SK-N-SH treated with all-trans-retinoic acid at 6 μM for 48 hours (cell line): ENCODE measurements at regions not wholly inside any gene's neighbourhood (a gene's known extent, or its start where the extent isn't known, plus 50 kb on each side); places are given as distances from the start of the nearest gene placed in this dataset.

Experiments used
- ATAC-seq: fragments of 200-7000 bp; cut with Tn5 transposase; 3 replicates; pipeline ENCODE4 v1.9.1; 2020; ENCODE audit warnings: mild to moderate bottlenecking, moderate library complexity
- ARNTL ChIP-seq: fragments of 450-650 bp; formaldehyde crosslinking; IDR thresholded peaks from 2 replicates; pipeline ENCODE4 v1.5.0; 2020; ENCODE audit warnings: low read depth, mild to moderate bottlenecking, moderate library complexity, borderline replicate concordance
- BACH2 ChIP-seq: fragments of 250-450 bp; sonication (Bioruptor Pico); IDR thresholded peaks from 2 replicates; pipeline ENCODE4 v1.9.0; 2021; ENCODE audit warnings: mild to moderate bottlenecking, borderline replicate concordance
- CSDC2 ChIP-seq: fragments of 250-450 bp; sonication (Bioruptor Pico); IDR thresholded peaks from 2 replicates; pipeline ENCODE4 v1.5.0; 2020; ENCODE audit warnings: mild to moderate bottlenecking, moderate library complexity
- CSRNP3 ChIP-seq: fragments of 250-450 bp; sonication (Bioruptor Pico); IDR thresholded peaks from 2 replicates; pipeline ENCODE4 v1.5.1; 2021; ENCODE audit warnings: mild to moderate bottlenecking, moderate library complexity
- ESRRG ChIP-seq: fragments of 250-450 bp; sonication (Bioruptor Pico); IDR thresholded peaks from 2 replicates; pipeline ENCODE4 v1.6.1; 2021; ENCODE audit warnings: mild to moderate bottlenecking
- GLIS3 ChIP-seq: fragments of 250-450 bp; sonication (Bioruptor Pico); IDR thresholded peaks from 2 replicates; pipeline ENCODE4 v1.5.0; 2020; ENCODE audit warnings: mild to moderate bottlenecking, moderate library complexity
- ISL1 ChIP-seq: fragments of 250-450 bp; sonication (Bioruptor Pico); IDR thresholded peaks from 2 replicates; pipeline ENCODE4 v2.1.2; 2022; ENCODE audit warnings: mild to moderate bottlenecking, moderate library complexity
- OSR1 ChIP-seq: fragments of 250-450 bp; sonication (Bioruptor Pico); IDR thresholded peaks from 2 replicates; pipeline ENCODE4 v1.8.0; 2022; ENCODE audit warnings: moderate library complexity, mild to moderate bottlenecking, inconsistent platforms
- PATZ1 ChIP-seq: fragments of 250-450 bp; sonication (Bioruptor Pico); IDR thresholded peaks from 2 replicates; pipeline ENCODE4 v1.8.0; 2020; ENCODE audit warnings: mild to moderate bottlenecking, moderate library complexity, borderline replicate concordance
- PPARA ChIP-seq: fragments of 250-450 bp; sonication (Bioruptor Pico); IDR thresholded peaks from 2 replicates; pipeline ENCODE4 v1.5.0; 2020; ENCODE audit warnings: mild to moderate bottlenecking, borderline replicate concordance
- RARB ChIP-seq: fragments of 250-450 bp; sonication (Bioruptor Pico); IDR thresholded peaks from 2 replicates; pipeline ENCODE4 v1.8.0; 2021; ENCODE audit warnings: mild to moderate bottlenecking, moderate library complexity
- SNAI2 ChIP-seq: fragments of 250-450 bp; sonication (Bioruptor Pico); IDR thresholded peaks from 2 replicates; pipeline ENCODE4 v1.5.0; 2020; ENCODE audit warnings: mild to moderate bottlenecking, moderate library complexity
- TCF4 ChIP-seq: fragments of 250-450 bp; sonication (Bioruptor Pico); IDR thresholded peaks from 2 replicates; pipeline ENCODE4 v1.8.0; 2021; ENCODE audit warnings: mild to moderate bottlenecking, moderate library complexity, borderline replicate concordance
- TOX ChIP-seq: fragments of 250-450 bp; sonication (Bioruptor Pico); IDR thresholded peaks from 2 replicates; pipeline ENCODE4 v1.8.0; 2021; ENCODE audit warnings: mild to moderate bottlenecking, moderate library complexity, borderline replicate concordance
- ZC3H10 ChIP-seq: fragments of 250-450 bp; sonication (Bioruptor Pico); IDR thresholded peaks from 2 replicates; pipeline ENCODE4 v1.5.1; 2021; ENCODE audit warnings: mild to moderate bottlenecking, moderate library complexity
- ZFP3 ChIP-seq: fragments of 250-450 bp; sonication (Bioruptor Pico); IDR thresholded peaks from 2 replicates; pipeline ENCODE4 v1.5.0; 2020; ENCODE audit warnings: mild to moderate bottlenecking, moderate library complexity
- ZFP30 ChIP-seq: fragments of 450-650 bp; formaldehyde crosslinking; IDR thresholded peaks from 2 replicates; pipeline ENCODE4 v1.5.0; 2022; ENCODE audit warnings: mild to moderate bottlenecking, moderate library complexity
- ZNF565 ChIP-seq: fragments of 450-650 bp; formaldehyde crosslinking; conservative IDR thresholded peaks from 2 replicates; pipeline ENCODE4 v1.5.0; 2020; ENCODE audit warnings: low read depth, mild to moderate bottlenecking, moderate library complexity
- ZNF70 ChIP-seq: fragments of 450-650 bp; formaldehyde crosslinking; IDR thresholded peaks from 2 replicates; pipeline ENCODE4 v1.5.0; 2020; ENCODE audit warnings: mild to moderate bottlenecking, moderate library complexity
- ZNF8 ChIP-seq: fragments of 450-650 bp; formaldehyde crosslinking; IDR thresholded peaks from 2 replicates; pipeline ENCODE4 v1.5.0; 2020; ENCODE audit warnings: mild to moderate bottlenecking, moderate library complexity
- TF ChIP-seq, protein P1 (sequence below): fragments of 250-450 bp; sonication (Bioruptor Pico); IDR thresholded peaks from 2 replicates; pipeline ENCODE4 v1.8.0; 2021; ENCODE audit warnings: low read depth, mild to moderate bottlenecking, moderate library complexity, borderline replicate concordance
- TF ChIP-seq, protein P2 (sequence below): fragments of 250-450 bp; sonication (Bioruptor Pico); IDR thresholded peaks from 2 replicates; pipeline ENCODE4 v1.5.0; 2020; ENCODE audit warnings: mild to moderate bottlenecking, moderate library complexity
- TF ChIP-seq, protein P3 (sequence below): fragments of 250-450 bp; sonication (Bioruptor Pico); IDR thresholded peaks from 2 replicates; pipeline ENCODE4 v1.5.1; 2020; ENCODE audit warnings: low read depth, mild to moderate bottlenecking, moderate library complexity

DNA sequence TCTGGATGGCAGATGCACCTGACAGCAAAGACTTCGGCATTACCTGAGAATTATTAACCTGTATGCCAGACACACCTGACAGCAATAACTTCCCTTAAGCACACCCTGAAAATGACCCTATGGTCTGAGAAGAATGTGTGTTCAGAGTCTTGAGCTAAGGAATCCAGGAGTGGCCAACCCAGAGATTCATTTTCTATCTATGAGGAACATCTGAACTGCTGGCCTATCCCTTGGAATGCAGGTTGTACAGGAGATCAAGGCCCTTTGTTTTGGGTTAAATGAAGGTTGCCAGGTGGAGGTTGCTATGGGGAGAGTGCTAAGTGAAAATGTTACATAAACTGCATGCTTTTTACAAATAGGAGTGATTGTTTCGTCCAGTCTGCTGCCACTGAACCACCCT, 200.9 kb upstream of the MEIS1 start:
- ATAC-seq, result no peak
- TF ChIP-seq RARB (no peak), CSRNP3 (no peak), SNAI2 (CRISPR knock-in tag) (no peak), ZFP30 (CRISPR knock-in tag) (no peak), CSDC2 (CRISPR knock-in tag) (no peak), ZNF565 (CRISPR knock-in tag) (no peak), ZFP3 (CRISPR knock-in tag) (no peak), ARNTL (CRISPR knock-in tag) (no peak), PATZ1 (CRISPR knock-in tag) (no peak), TCF4 (CRISPR knock-in tag) (no peak), TOX (CRISPR knock-in tag) (no peak), ISL1 (no peak), ESRRG (no peak), ZNF70 (CRISPR knock-in tag) (no peak), ZC3H10 (no peak)
- TF ChIP-seq, protein P1, sequence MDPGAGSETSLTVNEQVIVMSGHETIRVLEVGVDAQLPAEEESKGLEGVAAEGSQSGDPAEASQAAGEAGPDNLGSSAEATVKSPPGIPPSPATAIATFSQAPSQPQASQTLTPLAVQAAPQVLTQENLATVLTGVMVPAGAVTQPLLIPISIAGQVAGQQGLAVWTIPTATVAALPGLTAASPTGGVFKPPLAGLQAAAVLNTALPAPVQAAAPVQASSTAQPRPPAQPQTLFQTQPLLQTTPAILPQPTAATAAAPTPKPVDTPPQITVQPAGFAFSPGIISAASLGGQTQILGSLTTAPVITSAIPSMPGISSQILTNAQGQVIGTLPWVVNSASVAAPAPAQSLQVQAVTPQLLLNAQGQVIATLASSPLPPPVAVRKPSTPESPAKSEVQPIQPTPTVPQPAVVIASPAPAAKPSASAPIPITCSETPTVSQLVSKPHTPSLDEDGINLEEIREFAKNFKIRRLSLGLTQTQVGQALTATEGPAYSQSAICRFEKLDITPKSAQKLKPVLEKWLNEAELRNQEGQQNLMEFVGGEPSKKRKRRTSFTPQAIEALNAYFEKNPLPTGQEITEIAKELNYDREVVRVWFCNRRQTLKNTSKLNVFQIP (CRISPR knock-in tag), result no peak

GRCh38 chr2:66228128-66228547, 206.8 kb upstream of the MEIS1 start:
- no peak for ATAC-seq
- no peak for TF ChIP-seq ESRRG
- no peak for TF ChIP-seq SNAI2 (CRISPR knock-in tag)
- TF ChIP-seq OSR1 (CRISPR knock-in tag), result no peak
- no peak for TF ChIP-seq ISL1
- TF ChIP-seq RARB, result no peak
- TF ChIP-seq, protein P2, sequence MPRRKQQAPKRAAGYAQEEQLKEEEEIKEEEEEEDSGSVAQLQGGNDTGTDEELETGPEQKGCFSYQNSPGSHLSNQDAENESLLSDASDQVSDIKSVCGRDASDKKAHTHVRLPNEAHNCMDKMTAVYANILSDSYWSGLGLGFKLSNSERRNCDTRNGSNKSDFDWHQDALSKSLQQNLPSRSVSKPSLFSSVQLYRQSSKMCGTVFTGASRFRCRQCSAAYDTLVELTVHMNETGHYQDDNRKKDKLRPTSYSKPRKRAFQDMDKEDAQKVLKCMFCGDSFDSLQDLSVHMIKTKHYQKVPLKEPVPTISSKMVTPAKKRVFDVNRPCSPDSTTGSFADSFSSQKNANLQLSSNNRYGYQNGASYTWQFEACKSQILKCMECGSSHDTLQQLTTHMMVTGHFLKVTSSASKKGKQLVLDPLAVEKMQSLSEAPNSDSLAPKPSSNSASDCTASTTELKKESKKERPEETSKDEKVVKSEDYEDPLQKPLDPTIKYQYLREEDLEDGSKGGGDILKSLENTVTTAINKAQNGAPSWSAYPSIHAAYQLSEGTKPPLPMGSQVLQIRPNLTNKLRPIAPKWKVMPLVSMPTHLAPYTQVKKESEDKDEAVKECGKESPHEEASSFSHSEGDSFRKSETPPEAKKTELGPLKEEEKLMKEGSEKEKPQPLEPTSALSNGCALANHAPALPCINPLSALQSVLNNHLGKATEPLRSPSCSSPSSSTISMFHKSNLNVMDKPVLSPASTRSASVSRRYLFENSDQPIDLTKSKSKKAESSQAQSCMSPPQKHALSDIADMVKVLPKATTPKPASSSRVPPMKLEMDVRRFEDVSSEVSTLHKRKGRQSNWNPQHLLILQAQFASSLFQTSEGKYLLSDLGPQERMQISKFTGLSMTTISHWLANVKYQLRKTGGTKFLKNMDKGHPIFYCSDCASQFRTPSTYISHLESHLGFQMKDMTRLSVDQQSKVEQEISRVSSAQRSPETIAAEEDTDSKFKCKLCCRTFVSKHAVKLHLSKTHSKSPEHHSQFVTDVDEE (CRISPR knock-in tag), result no peak
- TF ChIP-seq, protein P1 (CRISPR knock-in tag), result no peak
- no peak for TF ChIP-seq ARNTL (CRISPR knock-in tag)
- no peak for TF ChIP-seq PPARA (CRISPR knock-in tag)
- TF ChIP-seq ZNF8 (CRISPR knock-in tag), result no peak
- TF ChIP-seq TCF4 (CRISPR knock-in tag), result no peak
- TF ChIP-seq ZNF565 (CRISPR knock-in tag), result no peak
- TF ChIP-seq BACH2 (CRISPR knock-in tag), result no peak
- no peak for TF ChIP-seq TOX (CRISPR knock-in tag)
- no peak for TF ChIP-seq CSDC2 (CRISPR knock-in tag)

DNA sequence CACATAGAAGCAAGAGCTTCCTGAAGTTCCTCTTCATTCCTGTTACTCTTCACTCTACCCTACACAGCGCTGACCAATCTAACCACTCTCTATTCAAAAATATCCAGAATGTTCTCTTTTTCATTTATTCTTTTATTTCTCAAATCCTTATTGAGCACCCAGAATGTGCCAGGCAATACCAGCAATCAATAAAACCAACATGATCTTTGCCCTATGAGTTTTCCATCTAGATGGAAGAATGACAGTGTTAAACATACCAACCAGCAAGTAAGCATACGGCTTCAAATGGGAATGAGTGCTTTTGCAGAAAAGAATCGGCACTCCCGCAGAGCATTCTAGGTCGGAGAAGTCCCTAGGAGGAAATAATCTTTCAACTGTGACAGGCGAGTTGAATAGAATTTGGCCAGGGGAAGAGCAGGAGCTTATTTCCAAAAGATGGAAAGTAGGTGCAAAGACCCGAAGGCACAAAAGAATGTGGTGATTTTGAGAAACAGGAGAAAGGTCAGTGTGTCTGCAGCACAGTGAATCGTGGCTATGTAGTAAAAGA, 217.8 kb upstream of the MEIS1 start:
- no peak for ATAC-seq
- TF ChIP-seq TCF4 (CRISPR knock-in tag) (no peak), OSR1 (CRISPR knock-in tag) (no peak), ISL1 (no peak), ZNF70 (CRISPR knock-in tag) (no peak), ZNF8 (CRISPR knock-in tag) (no peak), CSRNP3 (no peak), SNAI2 (CRISPR knock-in tag) (no peak), GLIS3 (no peak), ZFP3 (CRISPR knock-in tag) (no peak), ZFP30 (CRISPR knock-in tag) (no peak)
- TF ChIP-seq, protein P1 (CRISPR knock-in tag), result no peak
- TF ChIP-seq, protein P3, sequence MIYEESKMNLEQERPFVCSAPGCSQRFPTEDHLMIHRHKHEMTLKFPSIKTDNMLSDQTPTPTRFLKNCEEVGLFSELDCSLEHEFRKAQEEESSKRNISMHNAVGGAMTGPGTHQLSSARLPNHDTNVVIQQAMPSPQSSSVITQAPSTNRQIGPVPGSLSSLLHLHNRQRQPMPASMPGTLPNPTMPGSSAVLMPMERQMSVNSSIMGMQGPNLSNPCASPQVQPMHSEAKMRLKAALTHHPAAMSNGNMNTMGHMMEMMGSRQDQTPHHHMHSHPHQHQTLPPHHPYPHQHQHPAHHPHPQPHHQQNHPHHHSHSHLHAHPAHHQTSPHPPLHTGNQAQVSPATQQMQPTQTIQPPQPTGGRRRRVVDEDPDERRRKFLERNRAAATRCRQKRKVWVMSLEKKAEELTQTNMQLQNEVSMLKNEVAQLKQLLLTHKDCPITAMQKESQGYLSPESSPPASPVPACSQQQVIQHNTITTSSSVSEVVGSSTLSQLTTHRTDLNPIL, result no peak
